ENCODE measurements at regions not wholly inside any gene's neighbourhood (a gene's known extent, or its start where the extent isn't known, plus 50 kb on each side); places are given as distances from the start of the nearest gene placed in this dataset.

DNA sequence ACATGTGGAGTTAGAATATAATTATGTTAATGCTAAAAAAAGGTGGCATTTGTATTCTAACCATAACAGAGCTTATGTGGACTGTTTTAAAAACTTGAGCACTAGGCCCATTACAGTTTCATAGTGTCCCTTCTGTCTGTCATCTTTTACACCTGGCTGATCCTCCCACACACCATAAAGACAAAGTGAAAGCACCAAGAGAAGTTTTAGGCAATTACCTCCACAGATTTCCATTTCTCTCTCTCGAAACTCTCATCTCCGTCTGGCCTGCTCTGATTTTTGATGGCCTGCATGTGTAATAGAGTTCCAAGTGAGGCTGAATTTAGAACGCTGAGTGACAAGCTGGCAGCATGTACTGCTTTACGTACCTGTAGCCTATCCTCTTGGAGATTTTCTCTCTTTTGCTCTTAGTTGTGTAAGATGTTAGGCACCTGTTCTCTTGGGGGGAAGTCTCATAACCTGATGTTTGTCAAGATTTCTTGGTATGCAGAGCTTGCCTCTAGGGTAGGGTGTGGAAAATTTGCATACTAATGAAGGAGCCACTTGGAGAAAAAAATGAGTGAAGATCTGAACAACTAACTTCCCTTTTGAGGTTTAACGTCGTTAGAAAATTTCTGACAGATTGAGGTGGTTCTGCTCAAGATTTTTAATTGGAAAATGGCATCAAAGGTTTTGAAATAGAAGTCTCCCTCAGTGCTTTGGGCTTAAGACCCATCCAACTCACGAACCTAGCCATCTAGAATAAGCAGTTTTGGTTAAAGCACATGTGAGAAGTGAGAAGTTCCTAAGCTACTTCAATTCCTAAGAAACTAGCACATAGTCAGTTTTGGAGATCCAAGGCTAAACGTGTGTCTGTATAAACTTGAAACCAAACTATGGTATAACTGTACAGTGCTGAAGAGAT is 57.6 kb upstream of the RAP1GDS1 start:
- no peak for TF ChIP-seq NFE2L2 (conservative IDR thresholded peaks at IDR 0.05; ENCODE audit: low read length)
- TF ChIP-seq POLR2A (IDR thresholded peaks at IDR 0.05; ENCODE audit: low read length), result no peak
- no peak for TF ChIP-seq CHD4 (IDR thresholded peaks at IDR 0.05; ENCODE audit: borderline replicate concordance)
- no peak for TF ChIP-seq NR3C1 (IDR thresholded peaks at IDR 0.05)
- TF ChIP-seq EP300 (IDR thresholded peaks at IDR 0.05), result no peak
- TF ChIP-seq, protein P1, sequence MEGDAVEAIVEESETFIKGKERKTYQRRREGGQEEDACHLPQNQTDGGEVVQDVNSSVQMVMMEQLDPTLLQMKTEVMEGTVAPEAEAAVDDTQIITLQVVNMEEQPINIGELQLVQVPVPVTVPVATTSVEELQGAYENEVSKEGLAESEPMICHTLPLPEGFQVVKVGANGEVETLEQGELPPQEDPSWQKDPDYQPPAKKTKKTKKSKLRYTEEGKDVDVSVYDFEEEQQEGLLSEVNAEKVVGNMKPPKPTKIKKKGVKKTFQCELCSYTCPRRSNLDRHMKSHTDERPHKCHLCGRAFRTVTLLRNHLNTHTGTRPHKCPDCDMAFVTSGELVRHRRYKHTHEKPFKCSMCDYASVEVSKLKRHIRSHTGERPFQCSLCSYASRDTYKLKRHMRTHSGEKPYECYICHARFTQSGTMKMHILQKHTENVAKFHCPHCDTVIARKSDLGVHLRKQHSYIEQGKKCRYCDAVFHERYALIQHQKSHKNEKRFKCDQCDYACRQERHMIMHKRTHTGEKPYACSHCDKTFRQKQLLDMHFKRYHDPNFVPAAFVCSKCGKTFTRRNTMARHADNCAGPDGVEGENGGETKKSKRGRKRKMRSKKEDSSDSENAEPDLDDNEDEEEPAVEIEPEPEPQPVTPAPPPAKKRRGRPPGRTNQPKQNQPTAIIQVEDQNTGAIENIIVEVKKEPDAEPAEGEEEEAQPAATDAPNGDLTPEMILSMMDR (IDR thresholded peaks at IDR 0.05), result no peak
- no peak for TF ChIP-seq CHD2 (IDR thresholded peaks at IDR 0.05; ENCODE audit: low read length, partially characterized antibody)
- TF ChIP-seq POLR2AphosphoS2 (conservative IDR thresholded peaks at IDR 0.05; ENCODE audit: low read length), result no peak
- TF ChIP-seq, protein P2, sequence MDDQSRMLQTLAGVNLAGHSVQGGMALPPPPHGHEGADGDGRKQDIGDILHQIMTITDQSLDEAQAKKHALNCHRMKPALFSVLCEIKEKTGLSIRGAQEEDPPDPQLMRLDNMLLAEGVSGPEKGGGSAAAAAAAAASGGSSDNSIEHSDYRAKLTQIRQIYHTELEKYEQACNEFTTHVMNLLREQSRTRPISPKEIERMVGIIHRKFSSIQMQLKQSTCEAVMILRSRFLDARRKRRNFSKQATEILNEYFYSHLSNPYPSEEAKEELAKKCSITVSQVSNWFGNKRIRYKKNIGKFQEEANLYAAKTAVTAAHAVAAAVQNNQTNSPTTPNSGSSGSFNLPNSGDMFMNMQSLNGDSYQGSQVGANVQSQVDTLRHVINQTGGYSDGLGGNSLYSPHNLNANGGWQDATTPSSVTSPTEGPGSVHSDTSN (IDR thresholded peaks at IDR 0.05), result no peak
- no peak for TF ChIP-seq CEBPB (IDR thresholded peaks at IDR 0.05)
- TF ChIP-seq MYC (IDR thresholded peaks at IDR 0.05; ENCODE audit: borderline replicate concordance, low read length), result no peak
